HG03469 (cell line): ENCODE measurements at regions not wholly inside any gene's neighbourhood (a gene's known extent, or its start where the extent isn't known, plus 50 kb on each side); places are given as distances from the start of the nearest gene placed in this dataset.
"Not testable (repeated sequence)": the region's sequence is repeated elsewhere in the genome, so short reads cannot be mapped to it uniquely, and the experiment has no call there.

Source experiments
- ATAC-seq: cut with Tn5 transposase; IDR thresholded peaks from one replicate; pipeline ENCODE4 v1.9.1; 2021; ENCODE audit warnings: mild to moderate bottlenecking, moderate library complexity, moderate number of reproducible peaks; ENCODE audit not compliant: unreplicated experiment

- ATAC-seq = no peak
These were observed 97.2 kb downstream of the NOG start for GRCh38 chr17:56690441-56691291.

- ATAC-seq = no peak
These were observed 101.3 kb downstream of the NOG start for GRCh38 chr17:56694825-56695224.

GRCh38 chr17:56697190-56697589 lies 103.7 kb downstream of the NOG start:
- no peak for ATAC-seq

- no peak for ATAC-seq
These were observed 105.8 kb downstream of the NOG start for GRCh38 chr17:56699186-56699894.

GRCh38 chr17:56700919-56701420 lies 107.5 kb downstream of the NOG start:
- ATAC-seq = no peak

GRCh38 chr17:56707312-56708219 lies 114.1 kb downstream of the NOG start:
- ATAC-seq = no peak

GRCh38 chr17:56708220-56708558 lies 114.7 kb downstream of the NOG start:
- no peak for ATAC-seq

GRCh38 chr17:56708670-56709410 lies 115.3 kb downstream of the NOG start:
- ATAC-seq = no peak

GRCh38 chr17:56710986-56711385 lies 117.5 kb downstream of the NOG start:
- no peak for ATAC-seq

GRCh38 chr17:56715613-56716357 lies 117.9 kb downstream of the C17orf67 start:
- ATAC-seq = peak; percentile 81

- no peak for ATAC-seq
These were observed 116.2 kb downstream of the C17orf67 start for GRCh38 chr17:56717471-56717870.

GRCh38 chr17:56718515-56718914 lies 115.2 kb downstream of the C17orf67 start:
- ATAC-seq = no peak

- ATAC-seq = no peak
These were observed 110.3 kb downstream of the C17orf67 start for GRCh38 chr17:56723421-56723820.

GRCh38 chr17:56724664-56725063 lies 109.1 kb downstream of the C17orf67 start:
- ATAC-seq = no peak

GRCh38 chr17:56725144-56725543 lies 108.6 kb downstream of the C17orf67 start:
- ATAC-seq = no peak

- ATAC-seq = no peak
These were observed 105.7 kb downstream of the C17orf67 start for GRCh38 chr17:56727876-56728617.

GRCh38 chr17:56731096-56731495 lies 102.6 kb downstream of the C17orf67 start:
- not testable (repeated sequence) for ATAC-seq

GRCh38 chr17:56733833-56734232 lies 99.9 kb downstream of the C17orf67 start:
- ATAC-seq = no peak

- ATAC-seq = no peak
These were observed 97.9 kb downstream of the C17orf67 start for GRCh38 chr17:56735842-56736241.
